NCI-H526 treated with DMSO at 0.1 percent for 48 hours (cell line): ENCODE measurements at regions not wholly inside any gene's neighbourhood (a gene's known extent, or its start where the extent isn't known, plus 50 kb on each side); places are given as distances from the start of the nearest gene placed in this dataset.
"Not testable (repeated sequence)": the region's sequence is repeated elsewhere in the genome, so short reads cannot be mapped to it uniquely, and the experiment has no call there.

Experiments used
- DNase-seq: peaks from one replicate; lab custom pipeline; 2025; lab: John Stamatoyannopoulos, UW

- no peak for DNase-seq
Observed at GRCh38 chr5:56658972-56659371, 156.4 kb upstream of the MAP3K1 start.

GRCh38 chr5:56656846-56657726 lies 158.3 kb upstream of the MAP3K1 start:
- no peak for DNase-seq

GRCh38 chr5:56651893-56652292 lies 163.5 kb upstream of the MAP3K1 start:
- no peak for DNase-seq

- DNase-seq = no peak
Observed at GRCh38 chr5:56650386-56650785, 165.0 kb upstream of the MAP3K1 start.

GRCh38 chr5:56649569-56649968 lies 165.8 kb upstream of the MAP3K1 start:
- DNase-seq = no peak

- no peak for DNase-seq
Observed at GRCh38 chr5:56648460-56649034, 166.8 kb upstream of the MAP3K1 start.

GRCh38 chr5:56647099-56647850 lies 168.1 kb upstream of the MAP3K1 start:
- no peak for DNase-seq

- no peak for DNase-seq
Observed at GRCh38 chr5:56641635-56642260, 173.6 kb upstream of the MAP3K1 start.

GRCh38 chr5:56640763-56641406 lies 174.5 kb upstream of the MAP3K1 start:
- no peak for DNase-seq

- DNase-seq = no peak
Observed at GRCh38 chr5:56639476-56639875, 175.9 kb upstream of the MAP3K1 start.

- no peak for DNase-seq
Observed at GRCh38 chr5:56638768-56639238, 176.5 kb upstream of the MAP3K1 start.

GRCh38 chr5:56638061-56638621 lies 177.2 kb upstream of the MAP3K1 start:
- no peak for DNase-seq

- no peak for DNase-seq
Observed at GRCh38 chr5:56637321-56637920, 177.9 kb upstream of the MAP3K1 start.

- no peak for DNase-seq
Observed at GRCh38 chr5:56633950-56634349, 181.4 kb upstream of the MAP3K1 start.

- DNase-seq = no peak
Observed at GRCh38 chr5:56632939-56633338, 182.4 kb upstream of the MAP3K1 start.

GRCh38 chr5:56632199-56632598 lies 183.2 kb upstream of the MAP3K1 start:
- no peak for DNase-seq

- no peak for DNase-seq
Observed at GRCh38 chr5:56631719-56632118, 183.6 kb upstream of the MAP3K1 start.

GRCh38 chr5:56628616-56629015 lies 186.7 kb upstream of the MAP3K1 start:
- not testable (repeated sequence) for DNase-seq

- no peak for DNase-seq
Observed at GRCh38 chr5:56625541-56625940, 189.8 kb upstream of the MAP3K1 start.

- no peak for DNase-seq
Observed at GRCh38 chr5:56624751-56625150, 190.6 kb upstream of the MAP3K1 start.

GRCh38 chr5:56622141-56622540 lies 193.2 kb upstream of the MAP3K1 start:
- DNase-seq = no peak
